ENCODE measurements at regions not wholly inside any gene's neighbourhood (a gene's known extent, or its start where the extent isn't known, plus 50 kb on each side); places are given as distances from the start of the nearest gene placed in this dataset.

- DNase-seq (ENCODE audit: low read depth), result peak; percentile 73
- H3K4me3 ChIP-seq (ENCODE audit: low read depth, low read length), result no peak overlapping the region
- TF ChIP-seq, protein P1, sequence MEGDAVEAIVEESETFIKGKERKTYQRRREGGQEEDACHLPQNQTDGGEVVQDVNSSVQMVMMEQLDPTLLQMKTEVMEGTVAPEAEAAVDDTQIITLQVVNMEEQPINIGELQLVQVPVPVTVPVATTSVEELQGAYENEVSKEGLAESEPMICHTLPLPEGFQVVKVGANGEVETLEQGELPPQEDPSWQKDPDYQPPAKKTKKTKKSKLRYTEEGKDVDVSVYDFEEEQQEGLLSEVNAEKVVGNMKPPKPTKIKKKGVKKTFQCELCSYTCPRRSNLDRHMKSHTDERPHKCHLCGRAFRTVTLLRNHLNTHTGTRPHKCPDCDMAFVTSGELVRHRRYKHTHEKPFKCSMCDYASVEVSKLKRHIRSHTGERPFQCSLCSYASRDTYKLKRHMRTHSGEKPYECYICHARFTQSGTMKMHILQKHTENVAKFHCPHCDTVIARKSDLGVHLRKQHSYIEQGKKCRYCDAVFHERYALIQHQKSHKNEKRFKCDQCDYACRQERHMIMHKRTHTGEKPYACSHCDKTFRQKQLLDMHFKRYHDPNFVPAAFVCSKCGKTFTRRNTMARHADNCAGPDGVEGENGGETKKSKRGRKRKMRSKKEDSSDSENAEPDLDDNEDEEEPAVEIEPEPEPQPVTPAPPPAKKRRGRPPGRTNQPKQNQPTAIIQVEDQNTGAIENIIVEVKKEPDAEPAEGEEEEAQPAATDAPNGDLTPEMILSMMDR (IDR thresholded peaks at IDR 0.05; ENCODE audit: insufficient read depth, low read length), result no peak
Measured at GRCh38 chr9:18238752-18239447, 235.1 kb upstream of the ADAMTSL1 start.

DNA sequence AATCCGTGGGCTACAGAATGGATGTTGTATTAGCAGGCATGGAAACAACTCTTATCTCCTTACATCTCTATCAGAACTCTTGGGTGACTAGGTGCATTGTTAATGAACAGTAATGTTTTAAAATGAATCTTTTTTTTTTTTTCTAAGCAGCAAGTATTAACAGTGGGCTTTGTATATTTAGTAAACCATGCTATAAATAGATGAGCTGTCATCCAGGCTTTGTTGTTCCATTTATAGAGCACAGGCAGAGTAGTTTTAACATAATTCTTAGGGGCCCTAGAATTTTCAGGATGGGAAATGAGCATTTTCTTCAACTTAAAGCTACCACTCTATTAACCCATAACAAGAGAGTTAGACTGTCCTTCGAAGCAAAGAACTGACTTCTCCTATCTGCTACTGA lies 233.7 kb upstream of the ADAMTSL1 start:
- DNase-seq (ENCODE audit: low read depth), result no peak
- TF ChIP-seq, protein P1 (IDR thresholded peaks at IDR 0.05; ENCODE audit: insufficient read depth, low read length), result no peak
- no peak overlapping the region for H3K4me3 ChIP-seq (ENCODE audit: low read depth, low read length)

DNA sequence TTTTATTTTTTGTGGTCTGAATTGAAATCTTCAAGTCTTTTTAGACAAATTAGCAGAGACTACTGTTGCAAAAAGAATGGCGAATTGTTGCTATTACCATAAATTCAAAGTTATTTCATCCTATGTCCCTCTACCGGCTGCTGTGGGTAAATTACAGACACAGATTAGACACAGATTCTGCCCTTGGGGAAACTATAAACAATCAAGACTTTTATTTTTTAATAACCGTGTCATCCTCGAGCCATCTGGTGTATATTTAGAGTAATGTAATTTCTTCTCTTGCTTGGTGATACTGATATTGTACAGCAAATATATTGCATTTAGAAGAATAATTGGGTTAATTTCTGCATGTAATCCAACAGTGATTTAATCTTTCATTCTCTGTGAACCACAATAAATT lies 228.0 kb upstream of the ADAMTSL1 start:
- TF ChIP-seq, protein P1 (IDR thresholded peaks at IDR 0.05; ENCODE audit: insufficient read depth, low read length), result peak; percentile 8
- H3K4me3 ChIP-seq (ENCODE audit: low read depth, low read length), result no peak overlapping the region
- DNase-seq (ENCODE audit: low read depth), result no peak

DNA sequence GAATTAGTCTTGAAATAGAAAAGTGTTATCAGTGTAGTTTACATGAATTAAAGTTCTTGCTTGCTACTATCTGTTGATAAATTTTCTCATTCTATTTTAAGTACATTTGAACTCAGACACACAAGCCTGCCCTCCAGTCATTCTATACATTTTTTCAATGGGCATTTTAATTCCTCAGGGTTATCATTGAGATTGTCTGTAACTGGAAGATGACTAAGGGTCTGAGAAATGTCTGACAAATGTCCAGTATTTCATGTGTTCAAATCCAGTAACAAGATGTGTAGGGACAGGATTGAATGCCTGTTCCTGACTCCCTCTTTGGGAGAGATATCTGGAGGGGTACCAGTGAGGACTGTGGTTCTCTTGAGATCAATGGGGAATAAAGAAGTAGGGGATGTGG lies 223.9 kb upstream of the ADAMTSL1 start:
- TF ChIP-seq, protein P1 (IDR thresholded peaks at IDR 0.05; ENCODE audit: insufficient read depth, low read length), result no peak
- no peak overlapping the region for H3K4me3 ChIP-seq (ENCODE audit: low read depth, low read length)
- DNase-seq (ENCODE audit: low read depth), result no peak

GRCh38 chr9:18253950-18254349 lies 220.0 kb upstream of the ADAMTSL1 start:
- DNase-seq (ENCODE audit: low read depth), result no peak
- TF ChIP-seq, protein P1 (IDR thresholded peaks at IDR 0.05; ENCODE audit: insufficient read depth, low read length), result no peak
- no peak overlapping the region for H3K4me3 ChIP-seq (ENCODE audit: low read depth, low read length)

DNA sequence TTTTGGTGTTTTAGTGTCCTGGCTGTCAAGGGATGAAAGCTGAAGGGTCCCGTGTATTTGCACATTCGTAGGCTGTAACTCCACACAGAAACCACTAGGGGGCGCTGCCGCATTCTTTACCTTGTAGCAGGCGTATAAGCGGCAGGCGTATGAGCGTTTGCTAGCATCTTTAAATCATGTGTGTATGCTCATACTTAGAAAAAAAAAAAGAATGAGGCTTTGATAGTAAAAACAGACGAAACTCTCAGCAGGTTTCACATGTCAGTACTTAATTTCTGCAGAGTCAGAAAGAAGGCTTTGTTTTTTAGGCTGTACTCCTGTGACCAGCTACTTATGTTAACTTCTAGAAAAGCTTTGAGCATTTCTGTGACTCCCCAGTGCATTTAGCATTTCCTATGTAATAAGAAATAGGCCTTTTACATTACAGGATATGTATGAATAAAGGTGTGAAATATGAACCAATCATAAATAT lies 218.8 kb upstream of the ADAMTSL1 start:
- no peak overlapping the region for H3K4me3 ChIP-seq (ENCODE audit: low read depth, low read length)
- TF ChIP-seq, protein P1 (IDR thresholded peaks at IDR 0.05; ENCODE audit: insufficient read depth, low read length), result peak; percentile 90
- DNase-seq (ENCODE audit: low read depth), result peak; percentile 93

DNA sequence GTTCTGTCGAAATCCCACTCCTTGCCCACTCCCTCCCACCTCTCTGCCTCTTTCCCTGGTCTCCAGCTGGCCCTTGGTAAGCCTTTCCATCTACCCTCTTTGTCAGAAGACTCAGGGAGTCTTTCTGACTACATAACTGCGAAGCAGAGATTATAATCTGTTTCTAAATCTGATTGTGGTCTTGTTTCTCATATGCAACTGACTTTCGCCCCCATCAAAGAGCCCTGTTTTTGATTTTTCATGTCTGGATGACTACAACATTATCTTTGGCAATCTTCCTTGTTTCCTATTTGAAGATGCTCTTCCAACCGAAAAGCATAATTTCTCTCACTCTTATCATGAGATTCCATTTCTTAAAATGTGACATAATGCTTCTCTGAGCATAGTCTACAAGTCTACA lies 218.2 kb upstream of the ADAMTSL1 start:
- TF ChIP-seq, protein P1 (IDR thresholded peaks at IDR 0.05; ENCODE audit: insufficient read depth, low read length), result no peak
- DNase-seq (ENCODE audit: low read depth), result no peak
- no peak overlapping the region for H3K4me3 ChIP-seq (ENCODE audit: low read depth, low read length)

Measured in fibroblast of the aortic adventitia (primary cell).